Activated effector memory CD4-positive, alpha-beta T cell treated with anti-CD3 and anti-CD28 coated beads, Interleukin-2, amount 50 U/mL, for 16 hours (primary cell): ENCODE measurements at regions not wholly inside any gene's neighbourhood (a gene's known extent, or its start where the extent isn't known, plus 50 kb on each side); places are given as distances from the start of the nearest gene placed in this dataset.
A peak's percentile ranks its signal among the peaks of the same experiment; 100 is the strongest.

Experiments
- DNase-seq: peaks from one replicate; pipeline ENCODE4 v3.0.0-alpha.2; 2020

DNA sequence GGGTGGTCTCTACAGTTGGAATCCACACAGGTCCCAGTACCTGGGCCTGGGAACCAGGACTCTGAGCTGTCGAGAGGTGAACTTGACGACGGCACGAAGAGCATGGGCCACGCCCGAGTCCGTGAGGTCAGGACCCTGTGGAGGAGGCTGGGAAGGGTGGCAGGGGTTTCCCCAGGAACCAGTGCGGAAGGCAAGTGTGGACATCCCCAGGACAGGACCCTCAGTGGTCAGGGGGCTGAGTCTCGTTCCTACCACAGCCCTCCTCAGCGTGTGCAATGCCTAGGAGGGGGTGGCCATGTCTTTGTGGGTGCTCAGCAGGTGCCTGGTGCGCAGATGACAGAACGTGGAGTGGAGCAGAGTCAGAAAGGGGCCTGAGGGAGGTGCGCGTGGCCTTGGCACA, 335.6 kb upstream of the SALL3 start:
- DNase-seq, result no peak

DNA sequence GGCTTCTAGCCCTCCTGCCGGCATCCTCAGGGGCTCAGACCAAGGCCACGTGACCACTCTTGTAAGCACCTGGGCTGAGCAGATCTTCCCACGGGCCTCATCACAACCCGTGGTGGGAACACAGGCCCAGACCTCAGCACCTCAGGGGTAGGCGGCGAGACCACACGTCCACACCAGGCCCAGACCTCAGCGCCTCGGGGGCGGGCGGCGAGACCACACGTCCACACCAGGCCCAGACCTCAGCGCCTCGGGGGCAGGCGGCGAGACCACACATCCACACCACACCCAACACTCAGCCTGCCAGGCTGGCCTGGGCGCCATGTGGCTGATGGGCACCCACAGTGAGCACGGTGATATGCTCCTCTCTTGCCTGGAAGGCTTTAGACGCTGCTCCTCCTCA, 334.4 kb upstream of the SALL3 start:
- no peak for DNase-seq

DNA sequence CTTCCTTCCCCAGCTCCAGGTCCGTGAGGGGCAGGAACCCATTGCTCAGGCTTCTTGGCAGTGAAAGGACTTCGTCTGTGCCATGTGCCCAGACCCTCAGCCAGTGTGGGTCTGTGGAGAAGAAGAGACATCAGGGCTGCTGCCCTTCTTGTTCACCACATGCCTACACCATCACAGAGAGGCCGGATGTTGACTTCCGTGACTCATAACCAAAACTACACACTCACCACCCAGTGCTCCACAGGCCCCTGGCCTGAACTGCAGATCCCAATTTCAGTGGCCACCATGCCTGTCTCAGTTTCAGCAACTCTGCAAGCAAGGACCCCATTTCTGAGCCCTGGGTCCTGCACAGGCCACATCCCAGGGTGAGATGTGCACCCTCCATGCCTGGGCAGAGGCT, 332.6 kb upstream of the SALL3 start:
- DNase-seq, result no peak

DNA sequence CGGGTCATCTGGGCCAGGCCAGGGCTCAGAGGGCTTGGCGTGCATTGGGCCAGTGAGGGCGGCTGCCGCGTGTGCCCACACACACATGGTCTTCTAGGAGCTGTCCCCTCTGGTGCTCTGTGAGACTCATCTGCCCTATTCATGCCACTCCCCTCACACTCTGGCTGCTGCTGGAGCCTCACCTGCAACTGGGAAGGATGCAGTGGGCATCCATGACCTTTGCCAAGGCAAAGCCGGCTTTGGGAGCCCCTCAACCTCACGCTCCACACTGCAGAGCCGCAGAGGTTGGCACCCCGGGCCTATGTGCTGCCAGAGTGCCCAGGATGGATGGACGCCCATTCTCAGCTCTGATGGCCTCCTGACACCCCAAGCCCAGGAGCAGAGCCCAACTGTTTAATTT, 330.2 kb upstream of the SALL3 start:
- DNase-seq, result peak; percentile 44

DNA sequence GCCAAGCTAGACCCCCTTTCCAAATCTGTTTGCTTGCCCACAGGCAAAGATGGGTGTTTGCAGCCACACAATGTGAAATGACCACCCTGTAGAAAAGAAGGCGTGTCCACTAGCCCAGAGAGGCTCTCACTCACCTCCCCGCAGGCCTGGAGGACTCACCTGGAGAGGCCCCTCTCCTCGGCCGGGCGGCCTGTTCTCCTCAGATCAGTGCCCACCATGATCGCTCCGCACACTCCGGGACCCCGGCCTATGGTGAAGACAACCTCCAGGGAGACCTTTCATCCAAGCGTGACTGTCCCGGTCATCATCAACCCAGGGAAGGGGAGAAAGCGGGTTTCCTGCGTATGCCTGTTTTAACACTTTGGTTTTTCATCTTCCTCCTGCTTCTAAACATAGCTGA, 328.7 kb upstream of the SALL3 start:
- DNase-seq, result peak; percentile 51

DNA sequence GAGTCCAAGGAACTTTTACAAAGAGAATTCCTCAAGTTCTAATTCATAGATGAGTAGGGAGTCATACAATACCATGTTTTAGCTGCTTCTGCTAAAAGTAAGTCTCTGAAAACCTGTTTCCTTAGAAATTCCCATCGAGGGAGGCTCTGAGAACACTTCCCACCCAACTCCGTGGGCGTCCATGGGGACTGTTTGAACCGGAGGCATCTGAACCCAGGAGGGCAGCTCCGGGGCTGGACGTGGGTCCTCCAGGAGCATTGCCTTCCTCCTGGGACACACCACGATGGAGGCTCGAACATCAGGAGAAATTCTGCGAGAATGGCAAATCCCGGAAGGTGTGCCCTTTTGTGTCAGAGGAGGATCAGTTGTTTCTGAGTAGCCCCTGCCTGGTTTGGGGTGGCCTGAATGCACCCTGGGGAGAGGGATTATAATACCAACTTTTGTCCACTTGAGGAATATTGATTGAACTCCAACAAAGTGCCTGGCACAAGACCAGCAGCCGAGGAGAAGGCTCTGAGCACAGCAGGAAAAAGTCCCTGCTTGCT, 327.5 kb upstream of the SALL3 start:
- DNase-seq, result no peak

DNA sequence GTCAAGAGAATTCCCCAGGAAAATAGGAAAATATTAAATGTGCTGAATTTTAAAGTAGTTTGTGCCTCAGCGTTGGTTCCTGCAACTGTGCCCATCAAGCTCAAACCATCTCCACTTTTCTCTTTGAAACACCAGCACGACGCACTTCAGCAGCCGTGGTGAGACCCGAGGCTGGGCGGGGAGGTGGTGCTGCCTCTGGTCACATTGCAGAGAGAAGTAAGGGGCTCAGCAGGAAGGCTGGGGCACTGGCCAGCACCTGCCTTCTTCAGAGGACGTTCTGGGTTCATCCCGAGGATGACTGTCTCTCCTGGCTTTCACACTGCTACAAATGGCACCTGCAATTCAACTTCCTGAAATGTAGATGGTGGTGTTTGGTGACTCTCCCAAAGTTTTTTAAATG, 323.7 kb upstream of the SALL3 start:
- no peak for DNase-seq

DNA sequence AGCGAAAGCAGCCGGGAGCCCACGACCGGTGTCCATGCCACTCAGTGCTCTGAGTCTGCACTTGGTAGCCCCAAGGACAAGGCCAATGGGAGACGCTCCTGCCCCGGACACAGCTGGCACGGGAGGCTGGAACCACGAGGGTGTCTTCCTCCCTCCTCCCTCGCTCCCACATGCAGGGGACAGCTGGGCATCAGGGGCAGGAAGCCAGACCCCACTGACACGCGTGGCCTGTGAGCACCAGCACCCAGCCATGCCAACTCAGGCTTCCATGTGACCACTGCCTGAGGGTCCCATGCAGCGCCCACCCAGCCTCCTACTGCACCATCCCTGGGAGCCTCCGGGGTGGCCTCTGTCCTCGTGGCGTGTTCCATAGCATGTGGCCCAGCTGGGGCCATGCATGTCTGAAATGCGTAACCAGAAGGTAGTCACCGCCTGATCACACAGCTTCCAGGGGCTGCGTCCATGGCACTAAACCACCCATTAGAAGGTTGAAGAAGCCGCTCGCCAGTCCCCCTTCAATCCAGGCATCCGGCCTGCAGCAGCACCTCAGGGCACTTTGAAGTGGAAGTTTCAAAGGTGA, 323.2 kb upstream of the SALL3 start:
- no peak for DNase-seq

DNA sequence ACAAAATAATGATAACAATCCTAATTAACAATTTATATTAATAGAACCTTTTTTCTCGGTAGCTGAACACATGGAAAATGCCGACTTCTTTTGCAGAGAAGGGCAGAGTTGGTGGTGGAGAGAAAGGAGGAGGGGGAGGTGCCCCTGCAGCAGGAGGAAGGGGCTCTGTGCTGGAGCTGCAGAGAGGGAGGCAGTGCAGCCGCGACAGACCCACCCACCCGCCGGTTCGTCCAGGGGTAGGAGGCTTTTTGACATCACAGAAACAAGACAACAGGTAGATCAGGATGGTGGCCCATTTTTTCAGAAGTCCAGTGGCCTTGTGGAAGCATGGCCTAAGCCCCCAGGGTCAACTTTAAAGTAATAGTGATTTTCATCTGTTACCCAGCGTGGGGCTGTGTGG, 321.1 kb upstream of the SALL3 start:
- DNase-seq, result no peak

DNA sequence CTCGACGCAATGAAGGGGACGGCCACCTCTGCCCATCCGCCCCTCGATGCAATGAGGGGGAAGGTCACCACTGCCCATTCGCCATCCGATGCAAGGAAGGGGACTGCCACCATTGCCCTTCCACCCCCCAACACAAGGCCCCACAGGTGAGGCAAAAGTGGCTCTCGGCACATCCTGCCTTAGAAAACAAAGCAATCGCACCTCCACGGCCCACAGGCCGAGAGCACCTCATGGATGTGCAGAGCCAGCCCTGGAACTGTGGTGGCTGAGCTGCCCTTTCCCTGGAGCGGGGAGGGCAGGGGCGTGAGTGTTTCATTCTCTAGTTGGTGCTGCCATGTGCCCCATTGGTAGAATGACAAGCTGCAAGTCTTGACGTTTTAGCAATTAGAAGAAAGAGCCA, 320.6 kb upstream of the SALL3 start:
- no peak for DNase-seq

DNA sequence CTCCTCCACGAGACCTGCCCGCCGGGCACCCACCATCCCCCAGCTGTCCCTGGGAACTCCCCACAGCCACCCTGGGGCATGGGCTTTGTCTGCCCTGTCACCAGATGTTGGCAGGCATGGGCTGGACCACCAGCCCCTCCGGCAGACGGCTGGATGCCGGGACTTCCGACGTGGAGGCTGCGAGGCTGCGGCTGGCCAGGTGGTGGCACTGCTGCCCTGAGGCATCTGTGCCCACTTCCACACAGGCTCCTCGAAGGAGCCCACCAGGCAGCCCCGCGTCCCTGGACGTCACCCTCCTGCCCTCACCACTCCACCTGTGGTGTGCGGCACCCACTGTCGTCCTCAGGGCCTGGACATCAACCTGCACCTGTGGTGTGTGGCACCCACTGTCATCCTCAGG, 319.9 kb upstream of the SALL3 start:
- no peak for DNase-seq

DNA sequence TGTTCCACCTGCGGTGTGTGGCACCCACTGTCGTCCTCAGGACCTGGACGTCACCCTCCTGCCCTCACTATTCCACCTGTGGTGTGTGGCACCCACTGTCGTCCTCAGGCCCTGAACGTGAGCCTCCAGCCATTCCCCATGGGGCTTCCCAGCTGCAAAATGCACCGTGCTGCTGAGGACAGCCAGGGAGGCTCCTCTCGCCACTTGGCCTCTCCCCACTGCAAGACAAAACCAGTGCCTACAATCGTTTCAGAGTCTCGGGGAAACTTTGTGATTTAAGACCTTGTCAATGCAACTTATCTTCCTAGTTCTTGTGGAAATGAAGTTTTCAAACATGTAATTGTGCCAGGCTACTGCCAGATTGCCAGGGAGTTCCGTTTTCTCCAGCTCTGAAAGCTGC, 319.3 kb upstream of the SALL3 start:
- DNase-seq, result no peak

DNA sequence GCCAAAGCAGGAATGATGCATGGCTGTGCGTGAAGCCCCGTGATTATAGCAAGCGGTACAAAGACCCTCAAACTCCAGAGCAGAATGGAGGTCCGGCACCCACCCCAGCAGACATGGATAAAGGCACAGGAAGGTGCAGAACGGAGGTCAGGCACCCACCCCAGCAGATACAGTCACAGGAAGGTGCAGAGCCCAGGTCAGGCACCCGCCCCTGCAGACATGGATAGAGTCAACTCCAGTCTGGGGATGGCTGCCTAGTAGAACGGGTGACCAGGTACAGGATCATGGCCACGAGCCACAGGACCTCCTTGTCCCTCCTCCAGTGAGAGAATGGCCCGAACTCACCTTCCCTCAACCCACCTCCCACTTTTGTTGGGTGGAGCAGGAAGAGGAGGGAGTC, 318.3 kb upstream of the SALL3 start:
- no peak for DNase-seq

DNA sequence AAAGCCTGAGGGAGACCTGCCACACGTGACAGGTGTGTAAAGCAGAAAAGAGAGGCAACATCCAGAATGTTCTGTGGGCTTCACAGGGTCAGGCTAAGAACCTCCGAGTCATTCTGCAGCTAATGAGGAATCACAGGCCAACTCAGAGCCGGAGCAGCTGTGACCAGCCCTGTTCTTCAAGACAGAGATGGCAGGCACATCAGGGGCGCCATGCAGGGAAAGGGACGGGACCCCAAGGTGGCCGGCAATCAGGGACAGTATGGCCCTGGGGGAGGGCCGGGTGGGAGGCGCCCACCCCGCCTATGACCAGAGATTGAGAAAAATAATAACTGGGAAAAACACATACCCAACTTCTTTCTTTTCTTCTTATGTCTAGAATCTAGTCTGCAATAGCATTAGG, 316.7 kb upstream of the SALL3 start:
- no peak for DNase-seq

DNA sequence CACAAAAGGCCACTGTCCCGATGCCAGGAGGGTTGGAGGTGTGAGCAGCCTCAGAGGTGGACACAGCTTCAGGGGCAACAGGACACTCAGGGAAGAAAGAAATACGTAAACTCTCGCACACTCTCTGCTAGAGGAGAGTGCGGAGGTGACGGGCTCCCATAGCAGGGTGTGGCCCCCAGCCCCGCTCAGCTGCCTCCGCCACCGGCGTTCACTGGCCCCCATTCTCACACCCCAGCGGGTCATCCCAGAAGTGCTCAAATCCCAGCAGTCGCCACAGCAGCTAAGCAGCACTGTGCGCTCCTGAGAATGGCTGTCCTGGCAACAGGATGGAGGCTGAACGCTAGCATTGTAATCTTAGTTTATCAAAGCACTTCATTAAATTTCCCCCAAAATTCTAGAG, 315.6 kb upstream of the SALL3 start:
- DNase-seq, result no peak

DNA sequence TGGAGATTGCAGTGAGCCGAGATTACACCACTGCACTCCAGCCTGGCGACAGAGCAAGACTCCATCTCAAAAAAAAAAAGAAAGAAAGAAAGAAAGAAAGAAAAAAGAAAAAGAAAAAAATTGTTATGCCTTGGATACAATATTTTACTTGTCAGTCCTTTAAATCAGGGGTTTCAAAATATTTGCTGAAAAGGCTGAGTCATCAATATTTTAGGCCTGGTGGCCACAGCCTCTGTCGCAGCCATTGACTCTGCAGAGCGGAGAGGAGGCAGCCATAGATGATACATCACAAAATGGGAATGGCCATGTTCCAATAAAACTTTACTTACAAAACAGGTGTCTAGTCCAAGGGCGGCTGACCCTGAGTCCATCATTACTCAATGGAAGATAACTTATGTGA, 314.8 kb upstream of the SALL3 start:
- DNase-seq, result no peak

DNA sequence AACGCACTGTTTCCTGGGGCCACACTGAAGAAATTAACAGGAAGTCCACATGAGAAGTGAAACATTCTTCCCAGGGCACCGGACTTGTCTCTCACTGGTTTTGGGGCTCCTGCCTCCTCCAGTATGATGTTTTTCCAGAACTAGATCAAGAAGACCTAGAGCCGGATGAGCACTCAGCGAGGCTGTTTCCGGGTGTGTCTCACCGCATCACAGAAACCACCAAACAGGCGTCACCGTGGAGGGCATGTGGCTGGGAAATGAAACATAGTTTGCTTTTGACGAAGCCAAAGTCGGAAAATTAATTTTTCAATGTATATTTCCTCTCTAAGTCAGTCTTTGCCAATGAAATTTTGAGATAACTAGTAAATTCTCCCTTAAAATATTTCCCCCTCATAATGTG, 314.0 kb upstream of the SALL3 start:
- DNase-seq, result no peak

DNA sequence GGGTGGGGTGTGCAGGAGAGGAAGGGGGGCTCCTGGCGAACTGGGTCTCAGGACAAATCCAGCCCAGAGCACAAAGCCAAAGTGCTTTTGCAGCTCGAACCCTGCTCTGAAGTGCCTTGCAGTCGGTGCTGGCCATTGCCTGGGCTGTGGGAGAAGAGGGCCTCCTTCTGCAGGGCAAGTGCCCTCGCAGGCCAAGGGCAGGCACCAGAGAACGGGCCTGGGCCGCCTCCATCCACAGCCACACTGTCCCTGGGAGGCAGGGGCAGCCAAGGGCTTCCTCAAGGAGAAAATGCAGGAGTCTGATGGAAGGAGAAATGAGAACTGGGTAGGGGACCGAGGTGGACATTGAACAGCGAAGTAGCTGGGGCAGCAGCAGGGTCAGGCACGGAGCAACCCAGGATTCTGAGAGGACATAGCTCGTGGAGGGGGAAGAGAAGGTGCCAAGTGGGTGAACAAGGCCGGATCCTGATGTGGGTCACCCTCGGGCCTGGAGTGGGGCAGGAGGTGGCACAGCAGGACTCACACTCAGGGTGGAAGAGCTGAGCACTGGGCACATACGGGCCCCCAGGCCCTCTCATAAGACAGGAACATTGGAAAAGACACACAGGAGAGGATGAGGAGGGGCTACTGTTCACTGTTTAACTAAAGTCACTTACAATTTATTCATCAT, 312.8 kb upstream of the SALL3 start:
- DNase-seq, result no peak

DNA sequence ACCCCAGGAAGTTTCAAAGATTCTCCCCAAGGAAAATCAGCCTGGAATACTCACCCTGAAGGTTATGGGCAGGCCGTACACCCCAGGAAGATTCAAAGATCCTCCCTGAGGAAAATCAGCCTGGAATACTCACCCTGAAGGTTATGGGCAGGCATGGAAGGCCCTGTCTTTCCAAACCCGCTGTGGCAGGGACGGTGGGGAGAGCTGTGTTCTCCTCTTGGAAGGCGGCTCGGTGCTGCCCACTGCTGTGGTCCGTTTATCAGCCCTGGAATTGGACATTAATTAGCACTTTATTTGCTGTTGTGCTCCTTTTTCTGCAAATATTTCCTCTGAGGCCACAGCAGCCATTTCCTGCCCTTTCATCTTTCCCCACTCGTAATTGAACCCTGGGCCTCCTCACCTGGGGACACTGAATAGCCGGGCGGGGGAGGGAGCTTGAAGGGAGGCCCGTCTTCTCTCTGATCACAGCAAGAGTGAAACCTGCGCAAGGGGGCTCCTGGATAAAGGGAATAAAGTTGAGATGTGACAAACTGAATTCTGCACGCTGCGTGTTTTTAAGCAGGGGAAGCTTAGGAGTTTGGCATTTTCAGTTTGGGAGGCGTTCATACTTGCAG, 308.7 kb upstream of the SALL3 start:
- DNase-seq, result no peak

DNA sequence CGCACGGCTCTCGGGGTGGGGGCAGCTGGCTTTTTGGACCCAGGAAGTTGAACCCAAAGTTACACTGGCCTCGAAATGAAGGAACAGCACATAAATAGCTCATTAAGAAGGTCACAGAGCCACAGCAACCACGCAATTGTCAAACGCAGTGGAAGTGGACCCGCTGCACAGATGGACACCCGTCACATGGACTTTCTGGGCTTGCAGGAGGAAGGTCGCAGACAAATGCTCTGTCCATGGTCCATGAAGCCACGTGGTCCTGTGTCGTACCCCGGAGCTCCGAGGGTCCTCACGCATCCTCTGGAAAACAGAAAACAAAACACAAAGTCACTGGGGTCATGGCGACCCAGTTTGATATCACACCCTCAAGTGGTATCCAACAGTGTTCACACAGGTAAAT, 308.1 kb upstream of the SALL3 start:
- no peak for DNase-seq

DNA sequence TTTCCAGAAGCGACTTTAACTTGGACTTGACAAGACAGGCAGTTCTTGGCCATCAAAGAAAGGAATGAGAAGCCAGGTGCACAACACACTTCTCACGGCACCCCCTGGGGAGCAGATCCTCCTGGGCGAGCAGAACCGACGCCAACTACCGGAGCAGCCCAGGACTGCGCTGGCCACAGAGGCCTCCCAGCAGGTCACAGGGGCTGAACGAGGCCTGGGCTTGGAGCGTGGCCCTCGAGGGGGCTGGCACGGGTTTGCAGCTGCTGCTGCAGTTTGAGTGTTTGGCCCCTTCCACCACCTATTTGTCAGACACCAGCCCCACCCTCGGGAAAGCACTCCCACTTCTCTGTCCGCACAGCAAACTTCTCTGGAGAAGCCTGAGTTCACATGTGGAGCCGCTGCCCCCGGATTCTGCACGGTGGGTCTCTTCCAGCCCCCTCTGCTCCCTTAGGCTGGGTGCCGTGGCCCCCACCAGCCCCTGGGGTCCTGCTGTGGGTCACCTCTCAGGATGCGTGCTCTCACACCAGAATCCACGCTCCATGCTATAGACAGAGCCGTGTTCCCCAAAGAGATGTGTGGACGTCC, 306.7 kb upstream of the SALL3 start:
- peak; percentile 51 for DNase-seq

DNA sequence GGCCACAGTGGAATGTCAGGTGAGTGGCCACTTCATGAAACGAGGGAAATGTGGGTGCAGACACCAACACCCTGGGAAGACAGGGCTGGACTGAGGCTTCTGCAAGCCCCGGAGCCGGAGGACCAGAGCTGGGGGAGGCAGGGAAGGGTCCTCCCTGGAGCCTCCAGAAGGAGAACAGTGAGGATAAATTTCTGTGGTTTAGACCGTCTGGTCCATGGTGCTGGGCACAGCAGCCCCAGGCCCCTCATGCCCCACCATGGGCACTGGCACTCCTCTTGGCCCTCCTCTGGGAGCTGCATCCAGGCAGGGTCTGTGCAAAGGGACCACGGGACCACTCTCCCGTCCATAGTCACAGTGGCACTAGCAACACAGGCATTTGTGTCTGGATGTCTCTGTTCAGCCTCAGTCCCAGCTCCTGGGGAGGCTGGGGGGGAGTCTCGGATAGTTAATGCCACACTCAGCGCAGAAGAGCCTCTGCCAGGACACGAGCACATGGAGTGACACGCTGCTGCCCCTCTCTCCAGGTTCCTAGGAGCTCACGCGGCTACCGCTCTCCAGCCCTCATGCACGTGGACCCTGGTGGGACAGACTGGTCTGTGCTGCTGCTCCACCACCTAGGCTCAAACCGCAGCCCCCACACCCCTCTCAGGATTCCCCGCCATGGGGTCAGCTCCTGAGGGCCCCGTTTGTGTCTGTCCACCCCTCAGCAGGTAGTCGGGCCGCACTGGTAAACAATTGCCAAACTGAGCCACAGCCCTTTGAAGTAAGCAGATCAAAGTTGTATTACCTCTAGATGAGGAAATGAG, 305.9 kb upstream of the SALL3 start:
- DNase-seq, result no peak

DNA sequence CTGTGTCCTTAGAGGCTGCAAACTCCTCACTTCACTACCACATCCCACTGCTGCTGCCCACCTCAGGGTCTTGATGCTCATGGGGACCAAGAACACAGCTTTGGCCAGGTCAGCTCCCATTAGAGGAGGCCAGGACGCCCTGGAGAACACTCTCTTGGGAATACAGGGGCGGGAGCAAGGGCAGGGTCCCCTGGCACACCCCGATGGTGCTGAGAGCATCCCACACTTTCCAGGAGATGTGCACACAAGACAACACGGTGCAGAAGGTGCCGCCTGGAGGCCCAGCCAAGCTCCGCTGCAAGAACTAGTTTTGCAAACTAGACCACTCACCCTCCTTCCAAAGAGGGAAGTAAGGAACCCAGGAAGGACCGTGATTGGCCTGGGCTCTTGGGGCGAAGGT, 304.4 kb upstream of the SALL3 start:
- peak; percentile 46 for DNase-seq
